Effector memory CD4-positive, alpha-beta T cell (primary cell): ENCODE measurements at regions not wholly inside any gene's neighbourhood (a gene's known extent, or its start where the extent isn't known, plus 50 kb on each side); places are given as distances from the start of the nearest gene placed in this dataset.

Experiments used
- DNase-seq, 3 donors: peaks; one replicate each; pipeline ENCODE4 v3.0.0-alpha.2; 2020
- H3K27ac ChIP-seq: 2 replicates; pipeline ENCODE4 v1.7.0; 2013; ENCODE audit warnings: mild to moderate bottlenecking, low read length, moderate library complexity; ENCODE audit not compliant: insufficient read depth, poor library complexity, severe bottlenecking
- H3K27me3 ChIP-seq: replicated peaks from 2 replicates; pipeline ENCODE4 v1.7.0; 2013; ENCODE audit warnings: mild to moderate bottlenecking, low read length; ENCODE audit not compliant: insufficient read depth, control insufficient read depth, poor library complexity, severe bottlenecking
- H3K36me3 ChIP-seq: 2 replicates; pipeline ENCODE4 v1.7.0; 2013; ENCODE audit warnings: mild to moderate bottlenecking, low read length, moderate library complexity; ENCODE audit not compliant: control insufficient read depth, insufficient read depth
- H3K4me1 ChIP-seq: 2 replicates; pipeline ENCODE4 v1.7.0; 2013; ENCODE audit warnings: low read length, mild to moderate bottlenecking; ENCODE audit not compliant: control insufficient read depth, insufficient read depth, poor library complexity, severe bottlenecking
- H3K4me3 ChIP-seq: 2 replicates; pipeline ENCODE4 v1.7.0; 2013; ENCODE audit warnings: low read length, low read depth, mild to moderate bottlenecking; ENCODE audit not compliant: insufficient read depth, poor library complexity, severe bottlenecking
- H3K9me3 ChIP-seq: 2 replicates; pipeline ENCODE4 v1.7.0; 2013; ENCODE audit warnings: mild to moderate bottlenecking, low read length, moderate library complexity; ENCODE audit not compliant: control insufficient read depth

DNA sequence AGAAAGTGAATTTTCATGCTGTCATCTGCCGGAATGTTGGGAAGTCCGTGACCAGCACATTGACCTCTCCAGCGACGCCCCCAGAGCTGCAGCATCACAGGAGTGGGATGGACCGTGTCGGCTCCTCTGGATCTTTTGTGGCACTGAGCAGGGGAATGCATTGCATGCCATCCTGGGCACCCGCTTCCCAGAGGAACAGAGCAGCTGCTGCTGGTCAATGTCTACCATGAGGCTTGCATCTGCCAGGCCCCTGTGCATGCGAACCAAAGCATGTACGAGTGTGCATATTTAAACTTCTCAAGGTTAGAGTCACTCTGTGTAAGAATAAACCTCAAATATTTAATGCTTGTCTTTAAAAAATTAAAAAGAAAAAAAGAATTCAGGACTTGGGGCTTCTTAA lies 414.8 kb downstream of the GADD45G start:
- H3K27me3 ChIP-seq = peaks cover 4% of the 10 kb centered on the region
- no peak for DNase-seq
- no peak overlapping the region for H3K27ac ChIP-seq
- H3K36me3 ChIP-seq = no peaks in the 10 kb centered on the region
- no peaks in the 10 kb centered on the region for H3K9me3 ChIP-seq
- no peaks in the 10 kb centered on the region for H3K4me1 ChIP-seq
- no peak overlapping the region for H3K4me3 ChIP-seq

DNA sequence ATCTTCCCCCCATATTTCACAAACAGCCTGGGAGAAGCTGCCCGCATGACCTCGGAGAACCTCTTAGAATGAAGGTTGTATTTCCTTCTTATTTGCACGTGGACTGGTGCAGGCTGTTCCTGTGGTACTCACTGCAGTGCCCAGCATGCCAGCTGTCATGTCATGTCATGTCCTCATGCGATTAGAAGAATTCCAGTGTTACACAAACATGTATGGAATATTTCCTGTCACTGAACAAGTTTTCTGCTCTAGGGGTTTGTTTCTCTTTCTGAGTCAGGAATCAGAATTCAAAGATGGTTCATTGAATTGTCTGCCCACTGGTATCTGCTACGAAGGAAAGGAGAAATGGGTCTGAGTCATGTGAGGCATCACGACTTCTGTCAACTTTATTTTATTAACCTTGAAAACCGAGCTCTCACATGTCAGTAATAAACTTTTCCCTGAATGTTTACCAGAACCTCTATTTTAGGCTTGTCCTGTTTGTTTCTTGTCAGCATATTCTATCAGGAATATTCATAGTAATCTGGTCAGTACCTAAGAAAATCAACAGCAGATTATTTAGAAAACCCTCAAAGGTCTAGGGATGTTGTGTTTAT lies 415.6 kb downstream of the GADD45G start:
- DNase-seq = no peak
- H3K27ac ChIP-seq = no peak overlapping the region
- no peak overlapping the region for H3K4me3 ChIP-seq
- no peaks in the 10 kb centered on the region for H3K36me3 ChIP-seq
- no peaks in the 10 kb centered on the region for H3K4me1 ChIP-seq
- H3K9me3 ChIP-seq = no peaks in the 10 kb centered on the region
- peaks cover under 1% of the 10 kb centered on the region for H3K27me3 ChIP-seq

DNA sequence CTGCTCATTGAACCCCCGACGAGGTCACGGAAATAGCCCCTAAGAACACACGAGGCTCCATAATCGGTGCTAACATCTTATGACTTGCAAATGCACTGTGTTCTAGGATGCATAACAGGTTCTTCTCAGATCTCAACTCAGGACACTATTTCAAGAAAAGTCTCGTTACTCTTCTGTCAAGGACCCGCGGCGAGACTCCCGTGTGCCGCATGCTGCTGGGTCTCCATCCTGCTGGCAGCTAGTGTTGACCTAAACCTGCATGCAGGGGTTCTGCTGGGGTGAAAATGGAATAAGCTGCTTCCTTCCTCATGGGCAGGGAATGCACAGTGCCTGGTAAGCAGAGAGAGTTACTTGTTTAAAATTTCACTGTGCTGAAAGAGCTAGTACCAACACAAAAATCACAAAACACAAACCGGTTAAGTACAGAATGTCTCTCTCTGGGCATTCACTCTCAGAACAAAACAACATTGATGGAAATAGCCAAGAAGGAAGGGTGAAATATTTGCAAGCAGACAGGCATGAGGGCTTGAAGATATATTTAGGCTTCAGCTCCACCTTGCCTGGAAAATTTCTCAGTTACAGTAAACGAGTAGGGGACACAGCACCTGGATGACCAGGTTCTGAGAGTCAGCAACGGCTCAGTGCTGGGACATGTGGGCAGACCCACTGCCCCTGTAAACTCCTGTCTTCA lies 416.5 kb downstream of the GADD45G start:
- no peak overlapping the region for H3K27ac ChIP-seq
- no peak overlapping the region for H3K4me3 ChIP-seq
- H3K4me1 ChIP-seq = no peaks in the 10 kb centered on the region

DNA sequence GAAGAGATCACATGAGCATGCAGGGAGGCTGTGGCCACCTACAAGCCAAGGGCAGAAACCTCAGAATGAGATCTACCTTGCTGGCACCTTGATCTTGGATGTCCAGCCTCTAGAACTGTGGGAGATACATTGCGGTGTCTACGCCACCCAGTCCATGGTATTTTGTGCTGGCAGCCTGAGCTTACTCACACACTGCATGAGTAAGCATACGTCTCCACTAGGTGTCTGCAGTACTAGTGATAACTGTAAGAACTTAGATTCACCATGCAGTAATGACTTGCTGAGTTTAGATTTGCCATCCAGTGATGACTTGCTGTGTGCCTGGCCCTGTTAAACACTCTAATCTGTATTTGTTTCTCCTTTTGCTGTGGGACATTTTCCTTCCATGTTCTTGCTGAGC lies 417.7 kb downstream of the GADD45G start:
- Histone ChIP-seq H3K36me3 (no peaks in the 10 kb centered on the region), H3K27ac (no peak overlapping the region), H3K4me1 (no peaks in the 10 kb centered on the region), H3K4me3 (no peak overlapping the region), H3K9me3 (no peaks in the 10 kb centered on the region), H3K27me3 (no peaks in the 10 kb centered on the region)
- no peak for DNase-seq

More for the DNA sequence above, 416.5 kb downstream of the GADD45G start:
- no peak for DNase-seq
- Histone ChIP-seq H3K27me3 (no peaks in the 10 kb centered on the region), H3K36me3 (no peaks in the 10 kb centered on the region), H3K9me3 (no peaks in the 10 kb centered on the region)

DNA sequence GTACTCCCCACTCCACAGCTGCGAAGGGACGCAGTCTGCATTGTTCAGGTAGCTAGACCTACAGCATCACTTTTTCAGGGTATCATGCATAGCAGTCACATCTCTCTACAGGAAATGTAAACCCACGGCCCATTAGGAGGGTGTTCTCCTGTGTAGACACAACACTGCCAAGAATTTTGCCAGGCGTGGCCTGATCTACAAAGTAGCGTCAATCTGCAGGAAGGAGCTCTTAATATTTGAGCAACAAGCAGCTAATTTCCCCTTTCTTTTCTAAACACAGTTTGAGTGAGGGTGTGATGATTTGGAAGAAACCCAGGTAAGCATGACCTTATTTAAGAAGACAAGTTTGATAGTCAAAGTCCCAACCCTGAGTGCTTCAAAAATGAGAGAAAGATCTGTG lies 419.0 kb downstream of the GADD45G start:
- Histone ChIP-seq H3K36me3 (no peaks in the 10 kb centered on the region), H3K27me3 (no peaks in the 10 kb centered on the region), H3K9me3 (no peaks in the 10 kb centered on the region), H3K4me1 (no peaks in the 10 kb centered on the region), H3K27ac (no peak overlapping the region), H3K4me3 (no peak overlapping the region)
- no peak for DNase-seq

DNA sequence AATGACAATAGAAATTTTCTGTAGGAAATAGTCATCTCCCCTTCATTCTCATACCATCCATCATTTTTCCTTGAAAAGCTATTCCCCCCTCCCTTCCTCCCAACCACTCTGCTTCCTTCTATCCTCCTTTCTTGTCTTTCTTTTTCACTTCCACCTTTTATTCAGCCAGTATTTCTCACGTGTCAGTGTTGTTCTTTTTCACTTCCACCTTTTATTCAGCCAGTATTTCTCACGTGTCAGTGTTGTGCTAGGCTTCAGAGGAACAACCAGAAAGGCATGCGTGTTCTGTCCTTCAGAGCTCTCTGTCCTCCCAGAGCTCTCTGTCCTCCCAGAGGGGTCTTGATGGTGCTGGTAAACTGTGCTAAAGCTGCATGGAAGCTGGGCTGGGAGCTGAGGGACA lies 419.6 kb downstream of the GADD45G start:
- Histone ChIP-seq H3K27me3 (no peaks in the 10 kb centered on the region), H3K4me1 (no peaks in the 10 kb centered on the region), H3K9me3 (no peaks in the 10 kb centered on the region), H3K4me3 (no peak overlapping the region), H3K27ac (no peak overlapping the region), H3K36me3 (no peaks in the 10 kb centered on the region)
- no peak for DNase-seq

DNA sequence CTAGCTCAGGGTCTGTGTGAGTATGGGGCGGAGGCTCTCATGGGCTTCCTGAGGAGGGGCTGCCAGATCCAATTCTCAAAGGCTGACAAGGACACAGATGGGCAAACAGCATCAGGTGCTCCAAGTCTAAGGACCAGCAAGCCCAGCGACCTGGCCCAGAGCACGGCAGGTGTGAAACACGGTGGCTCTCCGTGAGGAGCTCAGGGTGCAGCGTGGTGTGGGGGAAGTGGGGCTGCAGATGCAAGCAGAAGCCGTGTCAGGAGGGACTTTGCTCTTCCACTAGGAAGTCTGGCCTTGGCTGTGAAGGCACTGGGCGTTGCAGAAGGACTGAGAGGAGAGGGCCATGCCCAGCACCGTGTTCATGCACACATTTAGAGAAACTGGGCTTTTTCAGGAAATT lies 420.0 kb downstream of the GADD45G start:
- H3K36me3 ChIP-seq = no peaks in the 10 kb centered on the region
- no peak overlapping the region for H3K4me3 ChIP-seq
- H3K27ac ChIP-seq = no peak overlapping the region
- H3K4me1 ChIP-seq = no peaks in the 10 kb centered on the region
- no peak for DNase-seq
- H3K27me3 ChIP-seq = no peaks in the 10 kb centered on the region
- H3K9me3 ChIP-seq = no peaks in the 10 kb centered on the region

DNA sequence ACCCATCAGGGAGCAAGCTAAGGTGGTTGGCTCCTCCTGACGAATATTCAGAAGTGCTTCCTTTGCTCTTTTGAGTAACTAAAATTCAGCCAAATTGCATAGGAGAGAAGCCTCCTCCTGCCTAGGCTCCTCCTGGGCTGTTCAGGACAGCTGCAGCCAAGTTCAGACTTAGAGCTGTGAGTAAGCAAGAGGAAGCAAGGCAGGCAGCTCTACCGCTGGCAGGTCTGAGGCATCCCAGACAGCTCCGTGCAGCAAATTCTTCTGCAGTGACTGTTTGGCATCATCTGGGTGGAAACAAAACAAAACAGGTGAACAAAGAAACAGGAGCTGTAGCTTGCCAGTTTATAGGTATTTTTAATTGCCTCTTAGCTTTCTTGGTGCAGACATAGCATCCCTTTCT lies 421.0 kb downstream of the GADD45G start:
- no peak overlapping the region for H3K4me3 ChIP-seq
- no peaks in the 10 kb centered on the region for H3K4me1 ChIP-seq
- H3K36me3 ChIP-seq = no peaks in the 10 kb centered on the region
- DNase-seq = no peak
- no peak overlapping the region for H3K27ac ChIP-seq
- no peaks in the 10 kb centered on the region for H3K27me3 ChIP-seq
- no peaks in the 10 kb centered on the region for H3K9me3 ChIP-seq

DNA sequence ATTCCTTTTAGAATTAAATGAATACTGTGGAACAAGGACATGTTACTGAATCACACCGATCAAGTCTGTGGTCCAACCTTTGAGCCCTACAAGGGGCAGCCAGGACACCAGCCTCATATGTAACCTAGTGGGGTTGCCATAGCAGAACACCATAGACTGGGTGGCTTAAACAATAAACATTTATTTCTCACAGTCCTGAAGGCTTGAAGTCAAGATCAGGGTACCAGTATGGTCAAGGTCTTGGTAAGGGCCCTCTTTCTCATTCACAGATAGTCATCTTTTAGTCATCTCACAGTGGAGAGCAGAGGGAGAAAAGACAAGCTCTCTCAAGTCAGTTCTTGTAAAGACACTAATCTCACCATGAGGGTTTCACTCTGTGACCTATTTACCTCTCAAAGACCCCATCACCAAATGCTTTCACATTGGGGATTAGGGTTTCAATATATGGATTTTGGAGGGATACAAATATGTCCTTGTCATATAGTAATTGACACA lies 422.5 kb downstream of the GADD45G start:
- no peaks in the 10 kb centered on the region for H3K36me3 ChIP-seq
- H3K4me1 ChIP-seq = no peaks in the 10 kb centered on the region
- H3K9me3 ChIP-seq = no peaks in the 10 kb centered on the region
- no peak for DNase-seq
- H3K27me3 ChIP-seq = no peaks in the 10 kb centered on the region
- H3K27ac ChIP-seq = no peak overlapping the region
- no peak overlapping the region for H3K4me3 ChIP-seq

DNA sequence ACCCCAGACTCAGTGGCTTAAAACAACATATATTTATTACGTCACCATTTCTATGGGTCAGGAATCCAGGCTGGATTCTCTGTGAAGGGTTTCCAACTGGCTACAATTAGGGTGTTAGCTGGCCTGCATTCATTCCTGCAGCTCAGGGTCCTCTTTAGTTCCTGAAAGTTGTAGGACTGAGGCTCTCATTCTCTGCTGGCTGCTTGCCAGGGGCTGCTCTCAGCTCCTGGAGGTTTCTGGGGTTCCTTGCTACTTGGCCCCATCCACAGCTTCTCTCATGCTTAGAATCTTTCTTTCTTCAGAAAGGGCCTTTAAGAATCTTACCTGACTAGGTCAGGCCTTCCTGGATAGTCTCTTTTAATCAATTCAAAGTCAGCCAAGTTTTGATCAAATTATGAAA lies 424.6 kb downstream of the GADD45G start:
- Histone ChIP-seq H3K36me3 (no peaks in the 10 kb centered on the region), H3K27me3 (no peaks in the 10 kb centered on the region), H3K9me3 (no peaks in the 10 kb centered on the region), H3K27ac (no peak overlapping the region), H3K4me3 (no peak overlapping the region), H3K4me1 (no peaks in the 10 kb centered on the region)
- no peak for DNase-seq
